HG02938 (cell line): ENCODE measurements at regions not wholly inside any gene's neighbourhood (a gene's known extent, or its start where the extent isn't known, plus 50 kb on each side); places are given as distances from the start of the nearest gene placed in this dataset.
"Not testable (repeated sequence)": the region's sequence is repeated elsewhere in the genome, so short reads cannot be mapped to it uniquely, and the experiment has no call there.

Experiments
- ATAC-seq: cut with Tn5 transposase; IDR thresholded peaks from one replicate; pipeline ENCODE4 v1.9.1; 2021; ENCODE audit warnings: mild to moderate bottlenecking, moderate library complexity; ENCODE audit not compliant: unreplicated experiment

DNA sequence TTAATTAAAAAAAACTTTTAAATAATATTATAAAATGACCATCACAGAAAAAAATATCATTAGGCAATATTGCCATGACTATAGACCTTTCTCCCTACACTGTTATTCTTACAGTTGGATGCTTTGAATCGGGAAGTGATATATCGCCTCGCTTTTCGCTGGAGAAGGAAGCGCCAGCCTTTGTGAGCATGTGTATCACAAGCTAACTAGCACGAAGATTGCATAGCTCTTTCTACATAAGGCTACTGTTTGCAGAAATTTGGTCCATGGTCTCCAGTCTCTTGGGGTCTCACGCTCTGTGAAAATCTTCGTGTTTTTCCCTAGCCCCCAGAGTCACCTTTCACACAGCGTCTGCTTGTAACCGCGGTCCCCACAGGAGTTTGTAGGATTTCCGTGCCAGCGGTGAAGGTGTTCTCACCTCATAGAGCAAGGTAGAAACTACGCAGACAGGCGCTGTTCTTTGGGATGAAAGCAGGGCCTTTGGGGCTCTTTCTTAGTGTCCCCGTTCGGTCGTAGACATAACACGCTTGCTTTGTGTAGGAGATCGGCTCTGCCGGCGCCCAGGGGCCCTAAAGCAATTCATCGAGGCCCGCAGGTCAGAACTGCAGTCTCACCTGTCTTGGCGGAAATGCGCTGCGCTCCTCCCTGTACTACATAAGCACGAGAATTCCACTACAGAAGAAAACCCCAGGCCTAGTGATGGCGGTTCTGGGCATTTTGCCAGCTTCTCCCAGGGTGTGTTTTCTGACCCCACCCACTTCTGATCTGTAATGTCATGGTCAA is 214.5 kb upstream of the NOTCH2NLA start:
- not testable (repeated sequence) for ATAC-seq

- not testable (repeated sequence) for ATAC-seq
Measured at GRCh38 chr1:146438543-146438942, 209.7 kb upstream of the NOTCH2NLA start.

- ATAC-seq, result not testable (repeated sequence)
Measured at GRCh38 chr1:146416642-146417041, 187.8 kb upstream of the NOTCH2NLA start.

GRCh38 chr1:146415017-146415416 is 186.2 kb upstream of the NOTCH2NLA start:
- ATAC-seq, result not testable (repeated sequence)

DNA sequence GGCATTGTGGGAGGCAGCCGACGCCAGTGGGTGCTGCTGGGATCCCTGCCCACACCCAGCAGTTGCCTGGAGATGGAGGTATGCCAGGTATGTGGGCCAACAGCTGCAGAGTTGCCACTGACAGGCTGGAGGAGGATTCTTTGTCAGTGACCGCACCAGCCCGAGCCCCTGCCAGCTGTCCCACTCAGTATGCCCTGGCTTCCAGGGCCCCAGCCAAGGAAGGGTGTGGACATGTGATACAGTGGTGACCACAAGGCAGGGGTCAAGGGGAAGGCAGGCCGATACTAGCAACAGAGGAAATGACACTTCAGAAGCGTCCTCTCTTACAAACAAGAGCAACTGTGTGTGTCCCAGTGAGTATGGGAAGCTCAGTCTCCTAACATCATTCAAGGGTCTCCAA is 185.1 kb upstream of the NOTCH2NLA start:
- not testable (repeated sequence) for ATAC-seq

DNA sequence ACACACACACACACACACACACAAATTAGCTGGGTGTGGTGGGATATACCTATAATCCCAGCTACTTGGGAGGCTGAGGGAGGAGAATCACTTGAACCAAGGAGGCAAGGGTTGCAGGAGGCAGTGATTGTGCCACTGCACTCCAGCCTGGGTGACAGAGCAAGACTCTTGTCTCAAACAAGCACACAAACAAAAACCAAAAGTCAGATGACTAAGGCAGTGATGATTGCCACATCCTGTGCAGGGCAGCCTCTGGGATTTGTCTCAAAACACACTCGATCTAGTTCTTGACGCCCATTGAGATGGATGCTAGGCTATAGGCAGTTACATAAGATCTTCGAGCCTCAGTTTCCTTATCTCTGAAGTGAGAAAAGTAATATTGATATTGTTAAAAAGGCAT is 183.1 kb upstream of the NOTCH2NLA start:
- not testable (repeated sequence) for ATAC-seq

GRCh38 chr1:146409817-146410441 is 181.1 kb upstream of the NOTCH2NLA start:
- peak; percentile 87 for ATAC-seq

DNA sequence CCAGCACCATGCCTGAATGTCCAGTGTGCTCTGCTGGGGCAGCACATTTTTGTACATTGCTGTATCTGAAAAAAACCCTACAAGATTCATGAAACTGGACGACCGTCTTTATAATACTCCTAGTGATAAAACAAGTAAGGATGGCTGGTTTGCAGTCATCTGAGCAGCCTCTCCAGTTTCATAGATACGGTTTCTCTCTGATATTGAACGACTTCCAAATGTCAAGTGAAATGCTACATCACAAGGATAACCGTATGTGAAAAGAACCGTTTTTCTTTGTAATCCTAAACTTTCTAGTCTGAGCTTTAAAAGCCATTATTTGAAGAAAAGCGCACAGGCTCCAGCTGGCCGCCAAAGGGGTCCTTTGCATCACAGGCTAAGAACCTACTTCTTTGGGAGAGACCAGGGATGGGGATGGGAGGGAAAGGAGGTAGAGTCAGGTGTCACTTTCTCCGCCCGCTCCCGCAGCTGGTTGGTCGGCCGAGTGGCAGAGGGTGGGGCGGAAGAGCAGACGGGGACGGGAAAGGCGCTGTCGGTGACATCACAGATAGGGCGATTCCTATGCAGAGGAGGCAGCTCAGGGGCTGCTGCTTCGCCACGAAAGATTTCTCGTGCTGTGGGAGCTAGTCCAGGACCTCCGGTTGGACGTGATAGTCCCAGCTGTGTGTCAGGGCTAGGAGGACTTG is 180.4 kb upstream of the NOTCH2NLA start:
- peak; percentile 42 for ATAC-seq

DNA sequence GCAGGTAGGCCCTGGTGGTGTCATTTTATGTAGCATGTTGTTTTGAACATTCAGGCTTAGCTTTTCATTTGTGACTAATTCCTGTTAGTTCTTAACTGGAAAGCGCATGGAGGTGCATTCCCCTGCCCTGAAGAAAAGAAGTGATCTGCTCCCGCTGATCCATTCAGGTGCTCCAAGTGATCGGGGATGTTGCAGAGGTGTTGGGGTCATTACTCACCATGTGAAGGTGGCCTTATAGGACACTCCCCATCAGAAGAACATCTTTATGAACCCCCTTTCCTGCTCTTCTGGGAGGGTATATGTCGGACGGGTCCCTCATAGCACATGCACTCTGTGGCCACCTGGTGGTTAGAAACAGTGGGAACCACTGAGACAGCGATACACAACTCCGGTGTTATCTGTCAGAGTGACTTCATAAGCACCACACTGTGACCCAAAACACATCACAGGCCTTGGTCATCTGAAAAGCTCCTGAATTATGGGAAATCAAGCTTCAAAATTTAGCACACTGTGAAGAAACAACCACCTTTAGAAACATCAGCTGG is 172.5 kb upstream of the NOTCH2NLA start:
- not testable (repeated sequence) for ATAC-seq

- ATAC-seq, result not testable (repeated sequence)
Measured at GRCh38 chr1:146400173-146401121, 171.6 kb upstream of the NOTCH2NLA start.

DNA sequence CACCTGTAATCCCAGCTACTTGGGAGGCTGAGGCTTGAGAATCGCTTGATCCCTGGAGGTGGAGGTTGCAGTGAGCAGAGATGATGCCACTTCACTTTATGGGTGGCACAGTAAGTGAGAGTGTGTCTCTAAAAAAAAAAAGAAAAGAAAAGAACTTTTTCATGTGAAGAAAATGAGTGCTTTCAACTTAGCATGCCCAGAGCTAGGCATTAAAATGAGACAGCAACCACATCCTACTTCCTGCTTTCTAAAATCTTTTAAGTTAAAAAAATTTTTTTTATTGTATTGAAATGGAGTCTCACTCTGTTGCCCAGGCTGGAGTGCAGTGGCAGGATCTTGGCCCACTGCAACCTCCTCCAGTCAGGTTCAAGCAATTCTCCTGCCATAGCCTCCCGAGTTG is 170.4 kb upstream of the NOTCH2NLA start:
- not testable (repeated sequence) for ATAC-seq

DNA sequence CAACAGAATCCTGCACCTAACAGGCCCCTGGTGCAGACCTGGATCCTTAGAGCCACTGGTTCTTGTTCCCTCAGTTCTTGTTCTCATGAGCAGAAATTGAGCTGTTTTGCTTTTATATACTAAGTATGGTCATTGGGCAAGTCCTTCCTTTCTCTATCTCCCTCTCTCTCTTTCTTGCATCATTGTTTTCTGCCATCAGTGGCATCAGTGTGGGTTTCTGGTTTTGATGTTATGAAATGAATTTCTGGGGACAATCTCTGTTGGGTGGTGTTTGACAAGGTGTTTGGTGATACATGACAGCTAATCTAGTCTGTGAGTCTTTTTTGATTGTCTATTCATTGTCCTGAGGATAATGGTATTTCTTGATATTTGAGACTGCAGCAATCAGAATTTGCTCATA is 168.0 kb upstream of the NOTCH2NLA start:
- ATAC-seq, result not testable (repeated sequence)

DNA sequence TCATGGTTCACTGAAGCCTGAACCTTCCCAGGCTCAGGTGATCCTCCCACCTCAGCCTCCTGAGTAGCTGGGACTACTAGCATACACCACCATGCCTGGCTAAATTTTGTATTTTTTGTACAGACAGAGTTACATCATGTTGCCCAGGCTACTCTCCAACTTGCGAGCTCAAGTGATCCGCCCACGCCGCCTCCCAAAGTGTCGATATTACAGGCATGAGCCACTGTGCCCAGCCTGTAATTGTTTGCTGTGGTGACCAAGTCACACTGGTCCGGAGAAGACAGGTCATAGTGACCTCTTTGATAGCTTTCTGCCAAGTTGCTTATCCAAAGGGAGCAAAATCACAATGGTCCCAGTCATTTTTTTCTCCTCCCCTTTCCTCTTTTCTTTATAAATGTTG is 167.4 kb upstream of the NOTCH2NLA start:
- not testable (repeated sequence) for ATAC-seq

DNA sequence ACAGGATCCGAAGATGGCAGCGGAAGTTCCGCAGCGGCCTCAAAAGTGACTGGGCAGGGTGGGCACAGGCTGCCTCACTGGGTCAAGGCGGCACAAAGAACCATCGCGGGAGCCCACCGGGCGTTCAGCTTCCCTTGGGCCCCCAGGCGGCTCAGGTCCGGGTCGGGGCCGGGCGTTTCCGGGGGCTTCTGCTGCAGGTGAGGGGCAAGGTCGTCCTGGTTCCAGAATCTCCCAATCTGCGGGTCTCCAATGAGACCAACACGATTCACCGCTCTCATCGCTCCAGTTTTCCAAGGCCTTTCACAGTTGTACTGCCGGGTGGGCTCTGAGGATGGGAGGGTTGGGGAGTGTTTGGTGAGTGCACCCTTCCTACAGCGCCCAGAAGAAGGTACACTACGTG is 165.0 kb upstream of the NOTCH2NLA start:
- not testable (repeated sequence) for ATAC-seq

GRCh38 chr1:146393154-146393553 is 164.3 kb upstream of the NOTCH2NLA start:
- ATAC-seq, result not testable (repeated sequence)

- not testable (repeated sequence) for ATAC-seq
Measured at GRCh38 chr1:146389178-146389577, 160.4 kb upstream of the NOTCH2NLA start.

- not testable (repeated sequence) for ATAC-seq
Measured at GRCh38 chr1:146387750-146388469, 159.1 kb upstream of the NOTCH2NLA start.

GRCh38 chr1:146386851-146387749 is 158.3 kb upstream of the NOTCH2NLA start:
- peak; percentile 85 for ATAC-seq

DNA sequence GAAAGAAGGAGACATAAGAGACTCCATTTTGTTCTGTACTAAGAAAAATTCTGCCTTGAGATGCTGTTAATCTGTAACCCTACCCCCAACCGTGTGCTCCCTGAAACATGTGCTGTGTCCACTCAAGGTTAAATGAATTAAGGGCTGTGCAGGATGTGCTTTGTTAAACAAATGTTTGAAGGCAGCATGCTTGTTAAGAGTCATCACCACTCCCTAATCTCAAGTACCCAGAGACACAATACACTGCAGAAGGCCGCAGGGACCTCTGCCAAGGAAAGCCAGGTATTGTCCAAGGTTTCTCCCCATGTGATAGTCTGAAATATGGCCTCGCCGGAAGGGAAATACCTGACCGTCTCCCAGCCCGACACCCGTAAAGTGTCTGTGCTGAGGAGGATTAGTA is 152.4 kb upstream of the NOTCH2NLA start:
- ATAC-seq, result not testable (repeated sequence)
